Kidney capillary endothelial cell (primary cell): ENCODE measurements at regions not wholly inside any gene's neighbourhood (a gene's known extent, or its start where the extent isn't known, plus 50 kb on each side); places are given as distances from the start of the nearest gene placed in this dataset.

Source experiments
- DNase-seq: peaks from one replicate; pipeline ENCODE4 v3.0.0-alpha.2; 2018; ENCODE audit warnings: low spot score

- no peak for DNase-seq
Measured at GRCh38 chr12:107373238-107373809, 280.0 kb upstream of the CRY1 start.

- no peak for DNase-seq
Measured at GRCh38 chr12:107374161-107374840, 281.0 kb upstream of the CRY1 start.

- DNase-seq = no peak
Measured at GRCh38 chr12:107375231-107375630, 281.9 kb upstream of the CRY1 start.

- no peak for DNase-seq
Measured at GRCh38 chr12:107377596-107378385, 284.4 kb upstream of the CRY1 start.

GRCh38 chr12:107378609-107379008 lies 285.3 kb upstream of the CRY1 start:
- DNase-seq = no peak

- peak; percentile 54 for DNase-seq
Measured at GRCh38 chr12:107379142-107379851, 285.9 kb upstream of the CRY1 start.

GRCh38 chr12:107379852-107380567 lies 286.7 kb upstream of the CRY1 start:
- no peak for DNase-seq

- no peak for DNase-seq
Measured at GRCh38 chr12:107384645-107385044, 291.3 kb upstream of the CRY1 start.

- DNase-seq = peak; percentile 68
Measured at GRCh38 chr12:107385509-107385908, 292.2 kb upstream of the CRY1 start.

GRCh38 chr12:107386569-107386968 lies 293.2 kb upstream of the CRY1 start:
- DNase-seq = no peak

GRCh38 chr12:107388263-107388662 lies 294.9 kb upstream of the CRY1 start:
- DNase-seq = no peak

- DNase-seq = no peak
Measured at GRCh38 chr12:107390414-107390813, 295.2 kb upstream of the PWP1 start.

GRCh38 chr12:107393043-107393717 lies 292.4 kb upstream of the PWP1 start:
- DNase-seq = peak; percentile 91

GRCh38 chr12:107394693-107395092 lies 290.9 kb upstream of the PWP1 start:
- DNase-seq = no peak

GRCh38 chr12:107395817-107396216 lies 289.8 kb upstream of the PWP1 start:
- no peak for DNase-seq

- DNase-seq = no peak
Measured at GRCh38 chr12:107396991-107397390, 288.6 kb upstream of the PWP1 start.

- no peak for DNase-seq
Measured at GRCh38 chr12:107397890-107398500, 287.6 kb upstream of the PWP1 start.

GRCh38 chr12:107399046-107399445 lies 286.6 kb upstream of the PWP1 start:
- DNase-seq = no peak

- peak; percentile 97 for DNase-seq
Measured at GRCh38 chr12:107400686-107401447, 284.7 kb upstream of the PWP1 start.
